Endothelial cell of umbilical vein (primary cell): ENCODE measurements at regions not wholly inside any gene's neighbourhood (a gene's known extent, or its start where the extent isn't known, plus 50 kb on each side); places are given as distances from the start of the nearest gene placed in this dataset.

Experiments used
- CTCF ChIP-seq, 2 donors: IDR thresholded peaks; 1 replicate in 1 of 2; 2 replicates in 1 of 2; pipeline ENCODE4 v1.5.1; 2011; ENCODE audit warnings: low read length in 2 of 2, mild to moderate bottlenecking in 2 of 2, moderate library complexity in 2 of 2, control low read depth in 1 of 2, inconsistent platforms in 1 of 2, low read depth in 1 of 2; ENCODE audit not compliant: insufficient read depth in 1 of 2; ENCODE audit errors: extremely low read depth in 1 of 2
- EZH2 ChIP-seq: IDR thresholded peaks from 2 replicates; pipeline ENCODE4 v1.6.1; 2012; ENCODE audit warnings: borderline replicate concordance, low read depth, mild to moderate bottlenecking, moderate library complexity, low read length, inconsistent platforms; ENCODE audit not compliant: severe bottlenecking
- GATA2 ChIP-seq: IDR thresholded peaks from 2 replicates; pipeline ENCODE4 v1.7.0; 2011; ENCODE audit warnings: low read depth, mild to moderate bottlenecking, moderate library complexity, mixed read lengths, low read length; ENCODE audit not compliant: insufficient read length, insufficient read depth
- JUN ChIP-seq: IDR thresholded peaks from 2 replicates; pipeline ENCODE4 v1.6.1; 2011; ENCODE audit warnings: borderline replicate concordance, low read depth; ENCODE audit not compliant: insufficient read length, insufficient read depth
- POLR2A ChIP-seq: IDR thresholded peaks from 2 replicates; pipeline ENCODE4 v1.6.1; 2012; ENCODE audit warnings: low read depth, mild to moderate bottlenecking, control low read depth, low read length
- POLR2AphosphoS5 ChIP-seq: IDR thresholded peaks from 2 replicates; pipeline ENCODE4 v1.6.1; 2012; ENCODE audit warnings: low read depth, mild to moderate bottlenecking, control low read depth, low read length, moderate library complexity; ENCODE audit not compliant: insufficient read depth
- TF ChIP-seq, protein P1 (sequence below): IDR thresholded peaks from 2 replicates; pipeline ENCODE4 v1.6.1; 2011; ENCODE audit not compliant: insufficient read depth, insufficient read length

GRCh38 chrX:43316146-43316545 lies 340.0 kb upstream of the MAOA start:
- TF ChIP-seq POLR2A, result no peak
- TF ChIP-seq CTCF (IDR thresholded peaks at IDR 0.05; ENCODE audit: extremely low read depth in 1 of 2, insufficient read depth in 1 of 2, low read depth in 1 of 2, low read length in 2 of 2), result no peak
- TF ChIP-seq, protein P1, sequence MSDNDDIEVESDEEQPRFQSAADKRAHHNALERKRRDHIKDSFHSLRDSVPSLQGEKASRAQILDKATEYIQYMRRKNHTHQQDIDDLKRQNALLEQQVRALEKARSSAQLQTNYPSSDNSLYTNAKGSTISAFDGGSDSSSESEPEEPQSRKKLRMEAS, result no peak
- TF ChIP-seq POLR2AphosphoS5, result no peak
- no peak for TF ChIP-seq GATA2
- no peak for TF ChIP-seq EZH2
- TF ChIP-seq JUN, result no peak
